A549 (cell line): ENCODE measurements at regions not wholly inside any gene's neighbourhood (a gene's known extent, or its start where the extent isn't known, plus 50 kb on each side); places are given as distances from the start of the nearest gene placed in this dataset.

Source experiments
- ATAC-seq, 2 experiments: fragments of 200-7000 bp in 1 of 2; fragments of >200 bp in 1 of 2; cut with Nextera tagmentation in 1 of 2; cut with Tn5 transposase in 1 of 2; 3 replicates each; pipeline versions ENCODE4 v1.8.0 to v1.9.1; 2018 to 2020; ENCODE audit warnings: mild to moderate bottlenecking in 1 of 2, moderate library complexity in 1 of 2
- CTCF ChIA-PET: fragments of 300-600 bp; sonication (Branson Sonifier 250); formaldehyde crosslinking; extraction: SDS; loops from one replicate; lab custom pipeline; 2021; ENCODE audit warnings: antibody characterized with exemption, inconsistent platforms; lab: Yijun Ruan, JAX
- POLR2A ChIA-PET: fragments of 350-600 bp; formaldehyde crosslinking; extraction: SDS; loops from one replicate; lab custom pipeline; 2021; ENCODE audit warnings: antibody characterized with exemption, inconsistent platforms; lab: Yijun Ruan, JAX
- DNase-seq, 2 experiments: peaks; one replicate each; pipeline versions ENCODE4 v3.0.0 to v3.0.0-alpha.2; 2011 to 2016; ENCODE audit warnings: low read depth in 1 of 2, low spot score in 1 of 2
- FAIRE-seq: peaks from 2 replicates; lab custom pipeline; 2011; peaks lifted over from hg19 to GRCh38; lab: Jason Lieb, UNC
- H3K27ac ChIP-seq, 2 experiments: fragments of >200 bp; sonication (Bioruptor Twin); formaldehyde crosslinking; 3 replicates each; pipeline ENCODE4 v1.5.1; 2016 to 2017
- H3K4me1 ChIP-seq: fragments of >200 bp; sonication (Bioruptor Twin); formaldehyde crosslinking; 3 replicates; pipeline ENCODE4 v1.6.1; 2016
- H3K4me2 ChIP-seq: fragments of >200 bp; sonication (Bioruptor Twin); formaldehyde crosslinking; 3 replicates; pipeline ENCODE4 v1.6.1; 2016
- H3K4me3 ChIP-seq: fragments of >200 bp; sonication (Bioruptor Twin); formaldehyde crosslinking; 3 replicates; pipeline ENCODE4 v1.5.1; 2016
- H3K9me3 ChIP-seq: fragments of >200 bp; sonication (Bioruptor Twin); formaldehyde crosslinking; 3 replicates; pipeline ENCODE4 v1.6.1; 2016
- ATOH8 ChIP-seq: fragments of 250-450 bp; sonication (Bioruptor Pico); IDR thresholded peaks from 2 replicates; pipeline ENCODE4 v1.5.0; 2020; ENCODE audit warnings: low read depth, mild to moderate bottlenecking, moderate library complexity
- CBX2 ChIP-seq: fragments of 200-600 bp; sonication (generic); IDR thresholded peaks from 2 replicates; pipeline ENCODE4 v1.6.1; 2016; ENCODE audit warnings: low read depth, mild to moderate bottlenecking, borderline replicate concordance
- CBX8 ChIP-seq: fragments of 200-600 bp; sonication (generic); IDR thresholded peaks from 2 replicates; pipeline ENCODE4 v1.6.1; 2016
- CEBPB ChIP-seq, 2 experiments: fragments of >200 bp in 1 of 2; sonication (Bioruptor Twin) in 1 of 2; formaldehyde crosslinking in 1 of 2; IDR thresholded peaks; 2 replicates each; pipeline ENCODE4 v1.6.1; 2012 to 2016
- CHD2 ChIP-seq: fragments of 150-350 bp; IDR thresholded peaks from 2 replicates; pipeline ENCODE4 v1.6.1; 2014; ENCODE audit warnings: low read length; ENCODE audit not compliant: partially characterized antibody
- E2F6 ChIP-seq: IDR thresholded peaks from 2 replicates; pipeline ENCODE4 v1.6.1; 2012; ENCODE audit warnings: low read depth, borderline replicate concordance
- EP300 ChIP-seq, 2 experiments: fragments of >200 bp; sonication (Bioruptor Twin); formaldehyde crosslinking; IDR thresholded peaks; 2 replicates in 1 of 2; 3 replicates in 1 of 2; pipeline ENCODE4 v1.6.1; 2016 to 2017
- FOSB ChIP-seq: fragments of 250-450 bp; sonication (Bioruptor Pico); IDR thresholded peaks from 2 replicates; pipeline ENCODE4 v1.5.0; 2020; ENCODE audit warnings: mild to moderate bottlenecking, moderate library complexity
- FOSL2 ChIP-seq, 2 experiments: fragments of 450-650 bp in 1 of 2; fragments of >200 bp in 1 of 2; sonication (Bioruptor Twin) in 1 of 2; formaldehyde crosslinking; IDR thresholded peaks; 2 replicates each; pipeline versions ENCODE4 v1.5.0 to v1.6.1; 2016 to 2020; ENCODE audit warnings: mild to moderate bottlenecking in 1 of 2, moderate library complexity in 1 of 2
- HMGXB4 ChIP-seq: fragments of 250-450 bp; sonication (Bioruptor Pico); IDR thresholded peaks from 2 replicates; pipeline ENCODE4 v1.5.0; 2021; ENCODE audit warnings: mild to moderate bottlenecking, moderate library complexity, borderline replicate concordance
- HOXB13 ChIP-seq: fragments of 250-450 bp; sonication (Bioruptor Pico); IDR thresholded peaks from 2 replicates; pipeline ENCODE4 v1.5.0; 2020; ENCODE audit warnings: low read depth, mild to moderate bottlenecking, moderate library complexity
- HOXB5 ChIP-seq: fragments of 250-450 bp; sonication (Bioruptor Pico); IDR thresholded peaks from 2 replicates; pipeline ENCODE4 v1.5.0; 2020; ENCODE audit warnings: mild to moderate bottlenecking, moderate library complexity
- JUNB ChIP-seq: fragments of >200 bp; sonication (Bioruptor Twin); formaldehyde crosslinking; IDR thresholded peaks from 2 replicates; pipeline ENCODE4 v1.6.1; 2016
- NPAS2 ChIP-seq: fragments of 250-450 bp; sonication (Bioruptor Pico); IDR thresholded peaks from 2 replicates; pipeline ENCODE4 v1.8.0; 2022; ENCODE audit warnings: mild to moderate bottlenecking, moderate library complexity, borderline replicate concordance
- PBX3 ChIP-seq: IDR thresholded peaks from 2 replicates; pipeline ENCODE4 v1.6.1; 2012
- POLR2AphosphoS2 ChIP-seq: conservative IDR thresholded peaks from 2 replicates; pipeline ENCODE4 v1.6.1; 2012; ENCODE audit warnings: low read length, improper control_type of control experiment, inconsistent platforms
- RCOR1 ChIP-seq: fragments of 150-350 bp; IDR thresholded peaks from 2 replicates; pipeline ENCODE4 v1.6.1; 2014; ENCODE audit warnings: antibody characterized with exemption, low read length, low read depth
- RFX5 ChIP-seq: fragments of 450-650 bp; IDR thresholded peaks from 2 replicates; pipeline ENCODE4 v1.7.1; 2014; ENCODE audit warnings: antibody characterized with exemption, mild to moderate bottlenecking, moderate library complexity
- RNF2 ChIP-seq: fragments of 200-600 bp; sonication (generic); IDR thresholded peaks from 2 replicates; pipeline ENCODE4 v1.6.1; 2016; ENCODE audit warnings: low read depth, mild to moderate bottlenecking, antibody characterized with exemption, moderate library complexity, borderline replicate concordance
- SREBF2 ChIP-seq: fragments of 450-650 bp; IDR thresholded peaks from 2 replicates; pipeline ENCODE4 v1.6.1; 2014; ENCODE audit warnings: mild to moderate bottlenecking, moderate library complexity
- TFCP2L1 ChIP-seq: fragments of 250-450 bp; sonication (Bioruptor Pico); IDR thresholded peaks from 2 replicates; pipeline ENCODE4 v1.5.0; 2021; ENCODE audit warnings: mild to moderate bottlenecking
- TP53 ChIP-seq: fragments of 250-450 bp; sonication (Bioruptor Pico); IDR thresholded peaks from 2 replicates; pipeline ENCODE4 v1.5.0; 2021; ENCODE audit warnings: mild to moderate bottlenecking, moderate library complexity
- USF2 ChIP-seq: fragments of 450-650 bp; IDR thresholded peaks from 2 replicates; pipeline ENCODE4 v1.6.1; 2014; ENCODE audit warnings: antibody characterized with exemption
- ZFP36 ChIP-seq: fragments of 450-650 bp; IDR thresholded peaks from 2 replicates; pipeline ENCODE4 v1.6.1; 2014; ENCODE audit warnings: borderline replicate concordance; ENCODE audit not compliant: partially characterized antibody
- ZNF302 ChIP-seq: fragments of 250-450 bp; sonication (Bioruptor Pico); IDR thresholded peaks from 2 replicates; pipeline ENCODE4 v1.9.0; 2021; ENCODE audit warnings: inconsistent platforms, mild to moderate bottlenecking, moderate library complexity
- WGBS: methylation state at CpG from one replicate; pipeline ENCODE4 v1.1.6; 2017; ENCODE audit errors: missing lambda C conversion rate; 5-methylcytosine and 5-hydroxymethylcytosine counted together

- 81% methylated on average over 3 of the region's 3 CpGs for WGBS
- Histone ChIP-seq H3K4me1 (peaks cover 11% of the 10 kb centered on the region), H3K4me3 (no peak overlapping the region), H3K27ac (no peak overlapping the region), H3K4me2 (no peak overlapping the region), H3K9me3 (no peaks in the 10 kb centered on the region)
- FAIRE-seq, result no peak
- no peak for DNase-seq
- ChIA-PET CTCF (no interaction called here), POLR2A (no interaction called here)
- ATAC-seq, result no peak
- TF ChIP-seq FOSL2 (IDR thresholded peaks at IDR 0.05) (no peak), FOSL2 (CRISPR knock-in tag; IDR thresholded peaks at IDR 0.05) (no peak), RFX5 (no peak), FOSB (CRISPR knock-in tag) (no peak), ZNF302 (CRISPR knock-in tag) (no peak), E2F6 (no peak), ZFP36 (no peak), CEBPB (IDR thresholded peaks at IDR 0.05) (no peak), POLR2AphosphoS2 (no peak), NPAS2 (CRISPR knock-in tag) (no peak)
Observed at GRCh38 chr6:21367649-21368154, 225.8 kb upstream of the SOX4 start.

GRCh38 chr6:21371061-21371460, 222.5 kb upstream of the SOX4 start:
- WGBS, result 31% methylated on average over 1 of the region's 1 CpG
- Histone ChIP-seq H3K4me1 (peaks cover 11% of the 10 kb centered on the region), H3K4me2 (peak overlapping the region; percentile 57; the same call in 2 of the 3 replicates)
- FAIRE-seq (no peak), ATAC-seq (no peak), DNase-seq (no peak)
- CTCF ChIA-PET, result interaction anchor here (0.6 kb wide), 1 partner anchor 37 kb away, joined by 3 read pairs; no protein-coding TSS in a partner anchor
- no peak for TF ChIP-seq TP53 (CRISPR knock-in tag)
- no peak for TF ChIP-seq ATOH8 (CRISPR knock-in tag)
- TF ChIP-seq HOXB13 (CRISPR knock-in tag), result no peak
- TF ChIP-seq CBX2, result no peak
- no peak for TF ChIP-seq FOSL2 (IDR thresholded peaks at IDR 0.05)
- TF ChIP-seq FOSL2 (CRISPR knock-in tag; IDR thresholded peaks at IDR 0.05), result no peak
- TF ChIP-seq PBX3, result no peak
- no peak for TF ChIP-seq HOXB5 (CRISPR knock-in tag)
- no peak for TF ChIP-seq NPAS2 (CRISPR knock-in tag)
- no peak for TF ChIP-seq TFCP2L1
- no peak for TF ChIP-seq FOSB (CRISPR knock-in tag)
- no peak for TF ChIP-seq CHD2
- no peak for TF ChIP-seq JUNB
- no peak for TF ChIP-seq EP300 (IDR thresholded peaks at IDR 0.05)
- TF ChIP-seq RNF2, result no peak
- TF ChIP-seq CBX8, result no peak
- TF ChIP-seq USF2, result no peak
- no peak for TF ChIP-seq SREBF2
- TF ChIP-seq RCOR1, result no peak
- no peak for TF ChIP-seq HMGXB4 (CRISPR knock-in tag)
- TF ChIP-seq, all 56 proteins: peak for 0
- Histone ChIP-seq H3K27ac (peak overlapping the region; percentile 48 to 74; a peak in 4 of 6 replicates), H3K4me3 (no peak overlapping the region), H3K9me3 (no peaks in the 10 kb centered on the region)
- POLR2A ChIA-PET, result interaction anchor here (0.6 kb wide), 1 partner anchor 11 kb away, joined by 3 read pairs; no protein-coding TSS in a partner anchor
